ENCODE measurements at regions not wholly inside any gene's neighbourhood (a gene's known extent, or its start where the extent isn't known, plus 50 kb on each side); places are given as distances from the start of the nearest gene placed in this dataset.

DNA sequence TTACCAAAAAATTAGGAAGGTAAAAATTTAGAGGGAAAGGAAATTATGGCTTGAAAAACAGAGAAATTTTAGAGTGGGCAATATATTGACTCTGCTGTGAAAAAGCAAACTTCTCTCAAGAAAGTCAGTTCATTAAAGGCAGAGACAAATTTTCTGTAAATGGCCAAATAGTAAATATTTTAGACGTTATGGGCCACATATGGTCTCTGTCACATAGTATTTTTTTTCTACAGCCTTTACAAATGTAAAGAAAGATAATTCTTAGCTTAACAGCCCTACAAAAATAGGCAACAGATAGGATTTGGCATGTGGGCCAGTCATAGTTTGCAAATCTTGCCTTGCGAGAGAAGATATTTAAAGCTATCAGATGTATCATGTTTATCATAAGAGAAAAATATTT is 1750.4 kb downstream of the SUCLG1 start:
- no peak for TF ChIP-seq POLR2A (IDR thresholded peaks at IDR 0.05; ENCODE audit: low read length)
- no peak for TF ChIP-seq GATA1 (IDR thresholded peaks at IDR 0.05; ENCODE audit: low read depth, low read length)
